Endothelial cell of umbilical vein (primary cell): ENCODE measurements at regions not wholly inside any gene's neighbourhood (a gene's known extent, or its start where the extent isn't known, plus 50 kb on each side); places are given as distances from the start of the nearest gene placed in this dataset.

Source experiments
- CTCF ChIP-seq, 2 donors: IDR thresholded peaks; 1 replicate in 1 of 2; 2 replicates in 1 of 2; pipeline ENCODE4 v1.5.1; 2011; ENCODE audit warnings: low read length in 2 of 2, mild to moderate bottlenecking in 2 of 2, moderate library complexity in 2 of 2, control low read depth in 1 of 2, inconsistent platforms in 1 of 2, low read depth in 1 of 2; ENCODE audit not compliant: insufficient read depth in 1 of 2; ENCODE audit errors: extremely low read depth in 1 of 2
- EZH2 ChIP-seq: IDR thresholded peaks from 2 replicates; pipeline ENCODE4 v1.6.1; 2012; ENCODE audit warnings: borderline replicate concordance, low read depth, mild to moderate bottlenecking, moderate library complexity, low read length, inconsistent platforms; ENCODE audit not compliant: severe bottlenecking
- FOS ChIP-seq: IDR thresholded peaks from 2 replicates; pipeline ENCODE4 v1.6.1; 2011; ENCODE audit warnings: mild to moderate bottlenecking, low read length, moderate library complexity, borderline replicate concordance; ENCODE audit not compliant: insufficient read depth
- GATA2 ChIP-seq: IDR thresholded peaks from 2 replicates; pipeline ENCODE4 v1.7.0; 2011; ENCODE audit warnings: low read depth, mild to moderate bottlenecking, moderate library complexity, mixed read lengths, low read length; ENCODE audit not compliant: insufficient read length, insufficient read depth
- MAX ChIP-seq: IDR thresholded peaks from 2 replicates; pipeline ENCODE4 v1.6.1; 2011; ENCODE audit not compliant: insufficient read depth, insufficient read length
- POLR2A ChIP-seq: IDR thresholded peaks from 2 replicates; pipeline ENCODE4 v1.6.1; 2012; ENCODE audit warnings: low read depth, mild to moderate bottlenecking, control low read depth, low read length
- POLR2AphosphoS5 ChIP-seq: IDR thresholded peaks from 2 replicates; pipeline ENCODE4 v1.6.1; 2012; ENCODE audit warnings: low read depth, mild to moderate bottlenecking, control low read depth, low read length, moderate library complexity; ENCODE audit not compliant: insufficient read depth

- TF ChIP-seq EZH2: no peak
- no peak for TF ChIP-seq CTCF (IDR thresholded peaks at IDR 0.05; ENCODE audit: extremely low read depth in 1 of 2, insufficient read depth in 1 of 2, low read depth in 1 of 2, low read length in 2 of 2)
- TF ChIP-seq MAX: no peak
- TF ChIP-seq POLR2AphosphoS5: no peak
- no peak for TF ChIP-seq POLR2A
- no peak for TF ChIP-seq FOS
- TF ChIP-seq GATA2: no peak
Measured at GRCh38 chr13:26961890-26962615, 201.5 kb upstream of the GPR12 start.
